Tibial artery (tissue), 4 donors: ENCODE measurements at regions not wholly inside any gene's neighbourhood (a gene's known extent, or its start where the extent isn't known, plus 50 kb on each side); places are given as distances from the start of the nearest gene placed in this dataset.

Experiments used
- DNase-seq, 2 donors: peaks; one replicate each; pipeline ENCODE4 v3.0.0-alpha.2; 2019
- H3K27ac ChIP-seq, 2 donors: fragments of 200-600 bp; sonication (generic) in 1 of 2; 1 replicate in 1 of 2; 2 replicates in 1 of 2; pipeline ENCODE4 v1.5.1; 2018 to 2019; ENCODE audit warnings: mild to moderate bottlenecking in 1 of 2
- H3K27me3 ChIP-seq, 2 donors: fragments of 200-600 bp; sonication (generic) in 1 of 2; one replicate each; pipeline versions ENCODE4 v1.5.1 to v1.6.0; 2016 to 2019
- H3K36me3 ChIP-seq, 3 donors: fragments of 200-600 bp; sonication (generic) in 2 of 3; one replicate each; pipeline ENCODE4 v1.5.1; 2016 to 2019; ENCODE audit warnings: mild to moderate bottlenecking in 2 of 3
- H3K4me1 ChIP-seq, 4 donors: fragments of 200-600 bp; sonication (generic) in 2 of 4; 1 replicate in 3 of 4; 2 replicates in 1 of 4; pipeline ENCODE4 v1.5.1; 2016 to 2019
- H3K4me3 ChIP-seq, 2 donors: fragments of 200-600 bp; sonication (generic) in 1 of 2; 1 replicate in 1 of 2; 2 replicates in 1 of 2; pipeline ENCODE4 v1.5.1; 2018 to 2019; ENCODE audit warnings: mild to moderate bottlenecking in 2 of 2
- H3K9me3 ChIP-seq, 3 donors: fragments of 200-600 bp; sonication (generic) in 1 of 3; one replicate each; pipeline ENCODE4 v1.5.1; 2016 to 2019
- intact Hi-C: fragments of 100-400 bp; cut with DNase I; formaldehyde crosslinking; loops from one replicate; pipeline ENCODE4 v1.15.0; 2023; ENCODE audit warnings: low total_unique reads
- TF ChIP-seq, protein P1 (sequence below), 2 experiments: fragments of 200-600 bp in 1 of 2; fragments of 450-650 bp in 1 of 2; IDR thresholded peaks; one replicate each; pipeline ENCODE4 v1.5.1; 2017 to 2019; ENCODE audit warnings: antibody characterized with exemption in 2 of 2, mild to moderate bottlenecking in 1 of 2, moderate library complexity in 1 of 2

DNA sequence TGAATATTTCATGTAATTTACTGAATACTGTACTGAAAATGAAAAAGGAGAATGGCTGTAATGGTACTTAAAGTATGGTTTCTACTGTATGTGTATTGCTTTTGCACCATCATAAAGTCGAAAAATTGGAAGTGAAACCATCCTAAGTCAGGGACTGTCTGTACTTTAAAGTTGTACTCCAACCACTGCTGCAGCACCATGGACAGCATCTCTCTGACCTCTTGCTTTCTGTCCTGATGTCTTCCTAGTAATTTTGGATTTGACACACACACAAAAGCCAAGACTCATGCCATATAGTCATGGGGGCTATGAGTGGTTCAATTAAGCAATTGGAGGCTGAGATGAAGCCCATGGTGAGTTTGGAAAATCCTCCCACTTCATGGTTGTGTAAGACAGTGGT lies 256.3 kb upstream of the PKDCC start:
- no peaks in the 10 kb centered on the region for H3K27me3 ChIP-seq
- H3K4me3 ChIP-seq, result no peak overlapping the region
- H3K27ac ChIP-seq, result no peak overlapping the region
- DNase-seq, result no peak
- intact Hi-C loops, result no loop called here
- no peaks in the 10 kb centered on the region for H3K36me3 ChIP-seq
- H3K9me3 ChIP-seq, result no peaks in the 10 kb centered on the region
- TF ChIP-seq, protein P1, sequence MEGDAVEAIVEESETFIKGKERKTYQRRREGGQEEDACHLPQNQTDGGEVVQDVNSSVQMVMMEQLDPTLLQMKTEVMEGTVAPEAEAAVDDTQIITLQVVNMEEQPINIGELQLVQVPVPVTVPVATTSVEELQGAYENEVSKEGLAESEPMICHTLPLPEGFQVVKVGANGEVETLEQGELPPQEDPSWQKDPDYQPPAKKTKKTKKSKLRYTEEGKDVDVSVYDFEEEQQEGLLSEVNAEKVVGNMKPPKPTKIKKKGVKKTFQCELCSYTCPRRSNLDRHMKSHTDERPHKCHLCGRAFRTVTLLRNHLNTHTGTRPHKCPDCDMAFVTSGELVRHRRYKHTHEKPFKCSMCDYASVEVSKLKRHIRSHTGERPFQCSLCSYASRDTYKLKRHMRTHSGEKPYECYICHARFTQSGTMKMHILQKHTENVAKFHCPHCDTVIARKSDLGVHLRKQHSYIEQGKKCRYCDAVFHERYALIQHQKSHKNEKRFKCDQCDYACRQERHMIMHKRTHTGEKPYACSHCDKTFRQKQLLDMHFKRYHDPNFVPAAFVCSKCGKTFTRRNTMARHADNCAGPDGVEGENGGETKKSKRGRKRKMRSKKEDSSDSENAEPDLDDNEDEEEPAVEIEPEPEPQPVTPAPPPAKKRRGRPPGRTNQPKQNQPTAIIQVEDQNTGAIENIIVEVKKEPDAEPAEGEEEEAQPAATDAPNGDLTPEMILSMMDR (IDR thresholded peaks at IDR 0.05), result no peak
- H3K4me1 ChIP-seq, result no peaks in the 10 kb centered on the region

DNA sequence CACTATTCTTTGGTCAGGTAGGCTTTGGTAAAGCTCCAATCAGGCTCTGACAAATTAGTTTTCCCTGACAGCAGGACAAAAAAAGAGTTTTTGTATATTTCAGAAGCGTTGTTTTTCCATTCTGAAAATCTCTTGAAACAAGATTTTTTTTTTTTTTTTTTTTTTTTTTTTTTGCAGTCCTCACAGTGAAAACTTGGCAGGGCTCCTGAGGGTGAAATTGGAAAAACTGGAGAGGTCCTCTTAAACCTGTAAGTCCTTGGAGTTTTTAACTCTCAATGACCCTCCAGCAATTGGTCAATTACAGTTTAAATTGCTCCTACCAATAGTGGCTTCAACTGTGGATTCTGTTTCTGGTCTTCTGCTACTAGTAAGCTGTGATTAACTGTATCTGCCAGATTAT lies 244.5 kb upstream of the PKDCC start:
- Histone ChIP-seq H3K4me1 (no peaks in the 10 kb centered on the region), H3K9me3 (peaks cover 0 to 12% (median 9%) of the 10 kb centered on the region in 3 donors), H3K27ac (no peak overlapping the region), H3K36me3 (no peaks in the 10 kb centered on the region), H3K4me3 (no peak overlapping the region), H3K27me3 (no peaks in the 10 kb centered on the region)
- TF ChIP-seq, protein P1 (IDR thresholded peaks at IDR 0.05), result no peak
- intact Hi-C loops, result no loop called here
- no peak for DNase-seq

GRCh38 chr2:41806286-41806685 lies 241.5 kb upstream of the PKDCC start:
- Histone ChIP-seq H3K9me3 (peaks cover 0 to 9% (median 8%) of the 10 kb centered on the region in 3 donors), H3K27me3 (no peaks in the 10 kb centered on the region), H3K27ac (no peak overlapping the region), H3K36me3 (no peaks in the 10 kb centered on the region), H3K4me1 (no peaks in the 10 kb centered on the region), H3K4me3 (no peak overlapping the region)
- TF ChIP-seq, protein P1 (IDR thresholded peaks at IDR 0.05), result no peak
- no peak for DNase-seq
- intact Hi-C loops, result no loop called here

- intact Hi-C loops, result no loop called here
- no peak overlapping the region for H3K27ac ChIP-seq
- TF ChIP-seq, protein P1 (IDR thresholded peaks at IDR 0.05), result no peak
Observed at GRCh38 chr2:41821167-41821566, 226.7 kb upstream of the PKDCC start.

GRCh38 chr2:41826921-41827320 lies 220.9 kb upstream of the PKDCC start:
- intact Hi-C loops, result no loop called here
- no peaks in the 10 kb centered on the region for H3K9me3 ChIP-seq
- no peaks in the 10 kb centered on the region for H3K4me1 ChIP-seq
- no peak overlapping the region for H3K27ac ChIP-seq
- TF ChIP-seq, protein P1 (IDR thresholded peaks at IDR 0.05), result no peak
- no peaks in the 10 kb centered on the region for H3K36me3 ChIP-seq
- no peak overlapping the region for H3K4me3 ChIP-seq
- H3K27me3 ChIP-seq, result no peaks in the 10 kb centered on the region
- DNase-seq, result no peak

More at GRCh38 chr2:41821167-41821566, 226.7 kb upstream of the PKDCC start:
- no peaks in the 10 kb centered on the region for H3K4me1 ChIP-seq
- H3K4me3 ChIP-seq, result no peak overlapping the region
- DNase-seq, result no peak
- H3K27me3 ChIP-seq, result peaks cover 0 to 4% of the 10 kb centered on the region in 2 donors
- peaks cover 0 to 19% (median 14%) of the 10 kb centered on the region in 3 donors for H3K9me3 ChIP-seq
- no peaks in the 10 kb centered on the region for H3K36me3 ChIP-seq

DNA sequence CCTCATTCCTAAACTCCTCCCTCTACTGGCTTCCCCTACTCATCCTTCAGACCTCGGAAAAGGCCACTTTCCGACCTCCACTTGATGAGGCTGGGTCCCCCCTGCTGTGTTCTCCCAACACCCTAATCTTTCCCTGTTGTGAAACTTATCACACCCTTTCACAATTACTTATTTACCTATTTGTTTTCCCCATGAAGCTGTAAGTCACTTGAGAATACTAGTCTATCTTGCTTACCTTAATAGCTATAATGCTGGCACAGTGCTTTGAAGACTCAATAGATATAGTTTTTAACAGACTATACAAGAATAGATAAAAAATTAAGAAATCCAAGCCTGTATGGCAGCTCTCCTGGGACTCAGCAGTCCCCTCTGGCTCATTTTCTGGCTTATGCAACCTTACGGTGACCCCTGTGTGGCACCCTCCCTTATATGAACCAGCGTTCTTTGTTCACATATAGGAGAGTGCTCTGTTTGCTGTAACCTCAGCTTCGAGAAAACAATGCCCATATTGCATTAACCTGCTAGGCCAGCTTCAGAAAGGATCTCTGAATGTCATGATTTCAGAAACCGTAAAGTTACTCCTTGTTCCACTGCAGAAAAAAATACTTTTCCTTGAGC lies 220.4 kb upstream of the PKDCC start:
- TF ChIP-seq, protein P1 (IDR thresholded peaks at IDR 0.05), result no peak
- Histone ChIP-seq H3K4me1 (no peaks in the 10 kb centered on the region), H3K9me3 (no peaks in the 10 kb centered on the region), H3K27me3 (no peaks in the 10 kb centered on the region), H3K4me3 (no peak overlapping the region), H3K27ac (no peak overlapping the region), H3K36me3 (no peaks in the 10 kb centered on the region)
- intact Hi-C loops, result no loop called here
- DNase-seq, result no peak
